PC-9 (cell line): ENCODE measurements at regions not wholly inside any gene's neighbourhood (a gene's known extent, or its start where the extent isn't known, plus 50 kb on each side); places are given as distances from the start of the nearest gene placed in this dataset.

ENCODE experiments used
- CTCF ChIP-seq: fragments of 200-600 bp; sonication (generic); conservative IDR thresholded peaks from 2 replicates; pipeline ENCODE4 v1.6.1; 2017; ENCODE audit warnings: mixed run types, antibody characterized with exemption, mild to moderate bottlenecking, moderate library complexity
- EZH2 ChIP-seq: fragments of 200-600 bp; sonication (generic); IDR thresholded peaks from 2 replicates; pipeline ENCODE4 v1.8.0; 2017; ENCODE audit warnings: antibody characterized with exemption, low read depth

- TF ChIP-seq CTCF (no peak), EZH2 (no peak)
These were observed 295.9 kb upstream of the TNC start for GRCh38 chr9:115413766-115414382.
